ENCODE measurements at regions not wholly inside any gene's neighbourhood (a gene's known extent, or its start where the extent isn't known, plus 50 kb on each side); places are given as distances from the start of the nearest gene placed in this dataset.

DNA sequence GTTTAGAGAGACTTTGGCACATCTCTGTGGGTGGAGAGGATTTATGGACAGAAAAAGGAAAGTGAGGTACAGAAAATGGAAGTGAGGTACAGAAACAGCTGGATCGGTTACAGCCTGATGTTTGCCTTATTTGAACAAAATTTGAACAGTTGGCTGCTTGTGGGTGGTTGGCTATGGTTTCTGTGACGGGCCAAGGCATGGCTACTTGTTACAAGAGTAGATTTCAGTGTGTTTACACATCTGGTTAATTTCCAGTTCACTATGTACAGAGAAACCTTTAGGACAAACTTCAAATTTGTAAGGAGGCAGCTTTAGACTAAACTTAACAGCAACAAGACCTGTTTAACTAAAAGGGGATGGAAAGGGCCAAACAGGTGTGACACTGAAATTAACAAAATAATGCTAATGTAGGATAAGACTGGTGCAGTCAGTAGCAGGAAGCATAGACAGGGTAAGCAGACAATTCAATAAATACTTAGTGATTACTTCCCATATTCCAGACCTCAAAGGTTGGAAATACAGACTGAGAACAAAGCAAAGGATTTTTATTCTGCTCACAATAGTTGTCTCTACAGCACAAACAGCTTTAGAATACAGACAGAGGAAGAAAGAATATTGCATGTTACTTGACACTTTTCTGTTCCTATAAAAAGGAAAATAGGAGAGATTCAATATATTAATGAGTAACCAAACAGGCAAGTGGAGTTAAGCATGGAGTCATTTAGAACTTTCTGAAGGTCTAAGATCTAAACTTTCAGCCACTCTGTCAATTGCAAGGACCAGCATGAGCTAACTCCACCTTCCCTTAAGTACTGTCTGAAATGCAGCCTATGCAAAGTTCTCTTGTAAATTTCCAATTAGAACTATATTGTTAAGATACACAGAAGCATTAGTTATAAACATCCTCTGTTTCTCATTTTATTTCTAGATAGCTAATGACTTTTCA, 294.4 kb upstream of the FAT4 start:
- H3K9me3 Mint-ChIP-seq (ENCODE audit: low read depth), result peaks cover 19% of the 10 kb centered on the region
- H3K4me1 Mint-ChIP-seq (ENCODE audit: low read depth), result peaks cover 7% of the 10 kb centered on the region
- peaks cover 2% of the 10 kb centered on the region for H3K36me3 Mint-ChIP-seq (ENCODE audit: low read depth)
- no peak for DNase-seq (ENCODE audit: low spot score)
- TF ChIP-seq, protein P1, sequence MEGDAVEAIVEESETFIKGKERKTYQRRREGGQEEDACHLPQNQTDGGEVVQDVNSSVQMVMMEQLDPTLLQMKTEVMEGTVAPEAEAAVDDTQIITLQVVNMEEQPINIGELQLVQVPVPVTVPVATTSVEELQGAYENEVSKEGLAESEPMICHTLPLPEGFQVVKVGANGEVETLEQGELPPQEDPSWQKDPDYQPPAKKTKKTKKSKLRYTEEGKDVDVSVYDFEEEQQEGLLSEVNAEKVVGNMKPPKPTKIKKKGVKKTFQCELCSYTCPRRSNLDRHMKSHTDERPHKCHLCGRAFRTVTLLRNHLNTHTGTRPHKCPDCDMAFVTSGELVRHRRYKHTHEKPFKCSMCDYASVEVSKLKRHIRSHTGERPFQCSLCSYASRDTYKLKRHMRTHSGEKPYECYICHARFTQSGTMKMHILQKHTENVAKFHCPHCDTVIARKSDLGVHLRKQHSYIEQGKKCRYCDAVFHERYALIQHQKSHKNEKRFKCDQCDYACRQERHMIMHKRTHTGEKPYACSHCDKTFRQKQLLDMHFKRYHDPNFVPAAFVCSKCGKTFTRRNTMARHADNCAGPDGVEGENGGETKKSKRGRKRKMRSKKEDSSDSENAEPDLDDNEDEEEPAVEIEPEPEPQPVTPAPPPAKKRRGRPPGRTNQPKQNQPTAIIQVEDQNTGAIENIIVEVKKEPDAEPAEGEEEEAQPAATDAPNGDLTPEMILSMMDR (IDR thresholded peaks at IDR 0.05), result no peak
- no peak overlapping the region for H3K27ac Mint-ChIP-seq (ENCODE audit: unreplicated experiment)
- H3K27me3 Mint-ChIP-seq (ENCODE audit: low read depth), result no peaks in the 10 kb centered on the region
- H3K4me3 Mint-ChIP-seq (ENCODE audit: unreplicated experiment), result no peak overlapping the region

DNA sequence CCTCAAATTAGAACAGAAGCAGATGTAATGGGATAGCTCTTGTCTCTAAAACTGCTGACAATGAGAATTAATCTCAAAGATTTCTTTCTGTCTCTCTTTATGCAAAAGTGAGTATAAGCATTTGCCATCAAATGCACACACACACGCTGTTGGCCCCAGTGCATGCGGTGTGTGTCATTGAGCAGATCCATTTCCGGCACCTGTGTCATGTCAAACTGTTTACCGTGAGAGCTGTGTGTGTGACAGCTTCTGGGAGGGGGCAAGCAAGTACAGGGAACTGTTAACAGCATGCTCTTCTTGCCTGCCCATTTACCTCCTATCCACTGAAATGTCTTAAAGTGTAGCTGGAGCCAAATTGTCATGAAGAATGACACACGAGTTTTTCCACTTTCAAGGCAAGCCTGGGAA, 297.9 kb upstream of the FAT4 start:
- TF ChIP-seq, protein P1 (IDR thresholded peaks at IDR 0.05), result no peak
- H3K27me3 Mint-ChIP-seq (ENCODE audit: low read depth), result no peaks in the 10 kb centered on the region
- no peak overlapping the region for H3K27ac Mint-ChIP-seq (ENCODE audit: unreplicated experiment)
- peaks cover 14% of the 10 kb centered on the region for H3K4me1 Mint-ChIP-seq (ENCODE audit: low read depth)
- peaks cover 2% of the 10 kb centered on the region for H3K36me3 Mint-ChIP-seq (ENCODE audit: low read depth)
- H3K9me3 Mint-ChIP-seq (ENCODE audit: low read depth), result peaks cover 13% of the 10 kb centered on the region
- H3K4me3 Mint-ChIP-seq (ENCODE audit: unreplicated experiment), result no peak overlapping the region
- no peak for DNase-seq (ENCODE audit: low spot score)

DNA sequence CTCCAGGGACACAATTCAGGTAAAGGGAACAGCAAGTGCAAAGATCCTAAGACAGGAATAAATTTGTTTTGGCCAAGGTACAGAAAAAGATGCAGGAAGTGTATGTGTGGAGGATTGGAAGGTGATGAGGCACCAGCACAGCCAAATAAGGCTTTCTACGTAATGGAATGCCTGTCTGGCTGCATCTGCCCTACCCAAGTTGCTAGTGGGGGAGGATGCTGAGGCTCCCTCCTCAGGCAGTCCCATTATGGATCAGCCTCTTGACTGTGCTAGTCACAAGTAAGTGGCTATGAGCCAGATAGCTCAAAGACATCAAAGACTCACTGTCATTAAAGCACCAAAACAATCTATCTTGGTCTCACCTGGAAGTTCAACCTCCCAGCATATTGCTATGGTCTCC, 300.9 kb upstream of the FAT4 start:
- Mint-ChIP-seq H3K9me3 (ENCODE audit: low read depth) (peaks cover 5% of the 10 kb centered on the region), H3K4me1 (ENCODE audit: low read depth) (peaks cover 20% of the 10 kb centered on the region), H3K27ac (ENCODE audit: unreplicated experiment) (no peak overlapping the region), H3K4me3 (ENCODE audit: unreplicated experiment) (no peak overlapping the region), H3K27me3 (ENCODE audit: low read depth) (no peaks in the 10 kb centered on the region), H3K36me3 (ENCODE audit: low read depth) (no peaks in the 10 kb centered on the region)
- TF ChIP-seq, protein P1 (IDR thresholded peaks at IDR 0.05), result no peak
- DNase-seq (ENCODE audit: low spot score), result no peak

GRCh38 chr4:125011646-125012045, 299.1 kb upstream of the ANKRD50 start:
- no peak for DNase-seq (ENCODE audit: low spot score)
- Mint-ChIP-seq H3K27ac (ENCODE audit: unreplicated experiment) (peak overlapping the region; percentile 36), H3K36me3 (ENCODE audit: low read depth) (peaks cover 5% of the 10 kb centered on the region), H3K4me1 (ENCODE audit: low read depth) (peaks cover 20% of the 10 kb centered on the region), H3K27me3 (ENCODE audit: low read depth) (no peaks in the 10 kb centered on the region), H3K9me3 (ENCODE audit: low read depth) (peaks cover 6% of the 10 kb centered on the region), H3K4me3 (ENCODE audit: unreplicated experiment) (no peak overlapping the region)
- TF ChIP-seq, protein P1 (IDR thresholded peaks at IDR 0.05), result no peak

GRCh38 chr4:125010796-125011503, 298.4 kb upstream of the ANKRD50 start:
- peaks cover 5% of the 10 kb centered on the region for H3K36me3 Mint-ChIP-seq (ENCODE audit: low read depth)
- H3K9me3 Mint-ChIP-seq (ENCODE audit: low read depth), result peaks cover 7% of the 10 kb centered on the region
- no peak overlapping the region for H3K4me3 Mint-ChIP-seq (ENCODE audit: unreplicated experiment)
- DNase-seq (ENCODE audit: low spot score), result no peak
- peaks cover 20% of the 10 kb centered on the region for H3K4me1 Mint-ChIP-seq (ENCODE audit: low read depth)
- no peaks in the 10 kb centered on the region for H3K27me3 Mint-ChIP-seq (ENCODE audit: low read depth)
- H3K27ac Mint-ChIP-seq (ENCODE audit: unreplicated experiment), result peak overlapping the region; percentile 36
- TF ChIP-seq, protein P1 (IDR thresholded peaks at IDR 0.05), result no peak
